T-cell (primary cell): ENCODE measurements at regions not wholly inside any gene's neighbourhood (a gene's known extent, or its start where the extent isn't known, plus 50 kb on each side); places are given as distances from the start of the nearest gene placed in this dataset.

ENCODE experiments used
- ATAC-seq, 4 experiments: fragments of 200-7000 bp in 3 of 4; fragments of 150-1000 bp in 1 of 4; cut with Tn5 transposase; replicated peaks in 1 of 4; 1 replicate in 3 of 4; 2 replicates in 1 of 4; pipeline ENCODE4 v1.10.0; 2021; ENCODE audit warnings: moderate library complexity in 3 of 4, mild to moderate bottlenecking in 2 of 4, moderate number of reproducible peaks in 1 of 4
- CTCF ChIA-PET, 2 donors: fragments of 300-600 bp; sonication (Branson Sonifier 250); formaldehyde crosslinking; loops; one replicate each; lab custom pipeline; 2022; ENCODE audit warnings: antibody characterized with exemption in 2 of 2; lab: Charles Lee
- POLR2A ChIA-PET, 2 donors: fragments of 300-600 bp; sonication (Branson Sonifier 250); formaldehyde crosslinking; loops; one replicate each; lab custom pipeline; 2022; ENCODE audit warnings: antibody characterized with exemption in 2 of 2; lab: Charles Lee
- DNase-seq, 35 experiments: peaks; one replicate each; pipeline versions ENCODE4 v3.0.0 to v3.0.0-alpha.2; 2013 to 2023
- H3K27ac ChIP-seq: one replicate; pipeline ENCODE4 v1.5.1; 2013; ENCODE audit warnings: low read length
- H3K27me3 ChIP-seq, 2 experiments: replicated peaks in 1 of 2; 1 replicate in 1 of 2; 2 replicates in 1 of 2; pipeline versions ENCODE4 v1.6.1 to v1.7.0; 2013; ENCODE audit warnings: low read length in 1 of 2, mixed read lengths in 1 of 2; ENCODE audit not compliant: control insufficient read depth in 2 of 2, insufficient read depth in 2 of 2; ENCODE audit errors: extremely low read depth in 1 of 2
- H3K36me3 ChIP-seq, 2 donors: 1 replicate in 1 of 2; 2 replicates in 1 of 2; pipeline versions ENCODE4 v1.6.1 to v1.7.0; 2013; ENCODE audit warnings: low read length in 1 of 2; ENCODE audit not compliant: control insufficient read depth in 2 of 2, insufficient read depth in 1 of 2; ENCODE audit errors: extremely low read depth in 1 of 2
- H3K4me1 ChIP-seq, 2 experiments: 1 replicate in 1 of 2; 2 replicates in 1 of 2; pipeline versions ENCODE4 v1.6.1 to v1.7.0; 2013; ENCODE audit warnings: low read length in 2 of 2, mixed read lengths in 1 of 2; ENCODE audit not compliant: insufficient read depth in 2 of 2, control insufficient read depth in 1 of 2; ENCODE audit errors: extremely low read depth in 1 of 2
- H3K4me3 ChIP-seq, 2 donors: 1 replicate in 1 of 2; 2 replicates in 1 of 2; pipeline versions ENCODE4 v1.5.1 to v1.7.0; 2013; ENCODE audit warnings: mild to moderate bottlenecking in 2 of 2, low read length in 1 of 2, moderate library complexity in 1 of 2; ENCODE audit not compliant: control insufficient read depth in 1 of 2; ENCODE audit errors: extremely low read depth in 1 of 2
- H3K9me3 ChIP-seq: 2 replicates; pipeline ENCODE4 v1.7.0; 2013
- H3K27ac Mint-ChIP-seq, 2 donors: one replicate each; pipeline ENCODE4 v1.8.0; 2020 to 2021; ENCODE audit warnings: mild to moderate bottlenecking in 2 of 2, mixed read lengths in 2 of 2
- H3K27me3 Mint-ChIP-seq, 2 donors: one replicate each; pipeline ENCODE4 v1.8.0; 2021 to 2022; ENCODE audit warnings: mixed read lengths in 2 of 2
- H3K36me3 Mint-ChIP-seq: one replicate; pipeline ENCODE4 v1.8.0; 2021; ENCODE audit warnings: mixed read lengths
- H3K4me1 Mint-ChIP-seq, 3 donors: one replicate each; pipeline ENCODE4 v1.8.0; 2020 to 2022; ENCODE audit warnings: mixed read lengths in 3 of 3, mild to moderate bottlenecking in 1 of 3
- H3K4me3 Mint-ChIP-seq, 3 donors: one replicate each; pipeline ENCODE4 v1.8.0; 2020 to 2022; ENCODE audit warnings: mild to moderate bottlenecking in 3 of 3, mixed read lengths in 3 of 3, moderate library complexity in 3 of 3
- H3K9me3 Mint-ChIP-seq, 3 donors: one replicate each; pipeline ENCODE4 v1.8.0; 2020 to 2022; ENCODE audit warnings: mixed read lengths in 3 of 3
- WGBS: methylation state at CpG from one replicate; pipeline ENCODE4 v1.1.5; 2013; ENCODE audit warnings: missing lambda C conversion rate; ENCODE audit not compliant: insufficient coverage; 5-methylcytosine and 5-hydroxymethylcytosine counted together

- Mint-ChIP-seq H3K36me3 (no peaks in the 10 kb centered on the region), H3K4me1 (no peaks in the 10 kb centered on the region), H3K27me3 (peaks cover 0 to 4% of the 10 kb centered on the region in 2 donors), H3K9me3 (no peaks in the 10 kb centered on the region), H3K27ac (no peak overlapping the region), H3K4me3 (no peak overlapping the region)
- Histone ChIP-seq H3K27ac (no peak overlapping the region), H3K4me3 (no peak overlapping the region), H3K4me1 (no peaks in the 10 kb centered on the region), H3K27me3 (no peaks in the 10 kb centered on the region), H3K9me3 (no peaks in the 10 kb centered on the region), H3K36me3 (no peaks in the 10 kb centered on the region)
- CTCF ChIA-PET = no interaction called here
- POLR2A ChIA-PET = no interaction called here
- no peak for ATAC-seq
- DNase-seq = no peak
- WGBS = no CpG with 5 or more reads among the region's 6 CpGs
Observed at GRCh38 chrX:109928596-109929335, 74.1 kb upstream of the TMEM164 start.

GRCh38 chrX:109931677-109932076, 71.2 kb upstream of the TMEM164 start:
- Histone ChIP-seq H3K4me3 (no peak overlapping the region), H3K9me3 (no peaks in the 10 kb centered on the region), H3K27me3 (no peaks in the 10 kb centered on the region), H3K36me3 (no peaks in the 10 kb centered on the region), H3K4me1 (no peaks in the 10 kb centered on the region), H3K27ac (no peak overlapping the region)
- Mint-ChIP-seq H3K36me3 (no peaks in the 10 kb centered on the region), H3K27me3 (peaks cover 2 to 20% of the 10 kb centered on the region in 2 donors), H3K9me3 (no peaks in the 10 kb centered on the region), H3K4me1 (no peaks in the 10 kb centered on the region), H3K4me3 (no peak overlapping the region), H3K27ac (no peak overlapping the region)
- POLR2A ChIA-PET = no interaction called here
- CTCF ChIA-PET = no interaction called here
- DNase-seq = no peak
- no peak for ATAC-seq

DNA sequence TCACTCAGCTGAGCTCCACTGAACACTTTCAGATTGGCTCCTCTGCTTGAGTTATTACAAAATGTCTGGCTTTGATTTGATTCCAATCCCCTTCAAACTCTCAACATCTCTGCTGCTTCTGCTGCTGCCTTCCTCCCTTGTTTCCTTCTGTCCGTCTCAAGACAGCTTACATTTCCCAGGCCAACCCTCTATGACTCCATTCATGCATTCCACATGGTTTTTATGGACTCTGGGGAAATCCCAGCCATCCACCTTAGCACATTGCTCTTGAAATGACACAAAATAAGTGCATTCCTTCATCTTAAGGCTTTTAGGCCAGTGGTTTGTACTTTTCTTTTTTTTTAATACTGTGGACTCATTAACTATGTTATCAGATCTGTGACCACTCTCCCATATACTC, 68.5 kb upstream of the TMEM164 start:
- ATAC-seq = no peak
- POLR2A ChIA-PET = no interaction called here
- DNase-seq = no peak
- Histone ChIP-seq H3K4me3 (no peak overlapping the region), H3K9me3 (no peaks in the 10 kb centered on the region), H3K27ac (no peak overlapping the region), H3K27me3 (no peaks in the 10 kb centered on the region), H3K4me1 (no peaks in the 10 kb centered on the region), H3K36me3 (no peaks in the 10 kb centered on the region)
- H3K27me3 Mint-ChIP-seq = peaks cover 2 to 32% of the 10 kb centered on the region in 2 donors
- 63% methylated on average over 1 of the region's 1 CpG for WGBS
- CTCF ChIA-PET = no interaction called here
- no peaks in the 10 kb centered on the region for H3K9me3 Mint-ChIP-seq
- no peak overlapping the region for H3K4me3 Mint-ChIP-seq
- no peaks in the 10 kb centered on the region for H3K4me1 Mint-ChIP-seq
- H3K27ac Mint-ChIP-seq = no peak overlapping the region
- no peaks in the 10 kb centered on the region for H3K36me3 Mint-ChIP-seq

GRCh38 chrX:109934935-109935334, 68.0 kb upstream of the TMEM164 start:
- no peaks in the 10 kb centered on the region for H3K36me3 Mint-ChIP-seq
- no peak overlapping the region for H3K27ac Mint-ChIP-seq
- H3K4me3 Mint-ChIP-seq = no peak overlapping the region
- POLR2A ChIA-PET = no interaction called here
- CTCF ChIA-PET = no interaction called here
- ATAC-seq = no peak
- no peak for DNase-seq
- WGBS = 67% methylated on average over 1 of the region's 5 CpGs
- H3K36me3 ChIP-seq = no peaks in the 10 kb centered on the region
- no peaks in the 10 kb centered on the region for H3K9me3 Mint-ChIP-seq
- no peak overlapping the region for H3K4me3 ChIP-seq
- no peaks in the 10 kb centered on the region for H3K4me1 ChIP-seq
- H3K27ac ChIP-seq = no peak overlapping the region
- H3K9me3 ChIP-seq = no peaks in the 10 kb centered on the region
- no peaks in the 10 kb centered on the region for H3K27me3 ChIP-seq
- H3K27me3 Mint-ChIP-seq = peaks cover 2 to 32% of the 10 kb centered on the region in 2 donors
- H3K4me1 Mint-ChIP-seq = no peaks in the 10 kb centered on the region

GRCh38 chrX:109936114-109936513, 66.8 kb upstream of the TMEM164 start:
- ChIA-PET CTCF (no interaction called here), POLR2A (no interaction called here)
- no peak overlapping the region for H3K27ac ChIP-seq
- H3K4me1 ChIP-seq = no peaks in the 10 kb centered on the region
- Mint-ChIP-seq H3K4me3 (no peak overlapping the region), H3K4me1 (no peaks in the 10 kb centered on the region), H3K27ac (no peak overlapping the region), H3K36me3 (no peaks in the 10 kb centered on the region), H3K9me3 (no peaks in the 10 kb centered on the region), H3K27me3 (peaks cover 2 to 35% of the 10 kb centered on the region in 2 donors)
- DNase-seq = no peak
- no peak overlapping the region for H3K4me3 ChIP-seq
- H3K36me3 ChIP-seq = no peaks in the 10 kb centered on the region
- no peak for ATAC-seq
- no peaks in the 10 kb centered on the region for H3K27me3 ChIP-seq
- H3K9me3 ChIP-seq = no peaks in the 10 kb centered on the region
- no CpG with 5 or more reads among the region's 3 CpGs for WGBS

GRCh38 chrX:109936598-109936997, 66.3 kb upstream of the TMEM164 start:
- Histone ChIP-seq H3K36me3 (no peaks in the 10 kb centered on the region), H3K4me1 (no peaks in the 10 kb centered on the region), H3K4me3 (no peak overlapping the region), H3K9me3 (no peaks in the 10 kb centered on the region), H3K27ac (no peak overlapping the region), H3K27me3 (no peaks in the 10 kb centered on the region)
- DNase-seq = no peak
- WGBS = no CpG with 5 or more reads among the region's 4 CpGs
- Mint-ChIP-seq H3K27ac (no peak overlapping the region), H3K27me3 (peaks cover 2 to 35% of the 10 kb centered on the region in 2 donors), H3K4me1 (no peaks in the 10 kb centered on the region), H3K36me3 (no peaks in the 10 kb centered on the region), H3K9me3 (no peaks in the 10 kb centered on the region), H3K4me3 (no peak overlapping the region)
- ChIA-PET POLR2A (no interaction called here), CTCF (no interaction called here)
- ATAC-seq = no peak

GRCh38 chrX:109939498-109939897, 63.4 kb upstream of the TMEM164 start:
- no peak overlapping the region for H3K4me3 Mint-ChIP-seq
- ChIA-PET POLR2A (no interaction called here), CTCF (no interaction called here)
- peaks cover 2 to 26% of the 10 kb centered on the region in 2 donors for H3K27me3 Mint-ChIP-seq
- no CpG with 5 or more reads among the region's 2 CpGs for WGBS
- no peaks in the 10 kb centered on the region for H3K4me1 Mint-ChIP-seq
- no peaks in the 10 kb centered on the region for H3K36me3 Mint-ChIP-seq
- ATAC-seq (no peak), DNase-seq (peak in 2 of 35 experiments; percentile 0 to 1)
- no peaks in the 10 kb centered on the region for H3K27me3 ChIP-seq
- no peak overlapping the region for H3K27ac ChIP-seq
- no peak overlapping the region for H3K27ac Mint-ChIP-seq
- no peak overlapping the region for H3K4me3 ChIP-seq
- no peaks in the 10 kb centered on the region for H3K4me1 ChIP-seq
- no peaks in the 10 kb centered on the region for H3K9me3 Mint-ChIP-seq
- H3K9me3 ChIP-seq = no peaks in the 10 kb centered on the region
- H3K36me3 ChIP-seq = no peaks in the 10 kb centered on the region
